Stimulated activated CD4-positive, alpha-beta T cell treated with anti-CD3 and anti-CD28 coated beads, Interleukin-2, amount 100 ng/mL, for 4 hours (primary cell): ENCODE measurements at regions not wholly inside any gene's neighbourhood (a gene's known extent, or its start where the extent isn't known, plus 50 kb on each side); places are given as distances from the start of the nearest gene placed in this dataset.
"Not testable (repeated sequence)": the region's sequence is repeated elsewhere in the genome, so short reads cannot be mapped to it uniquely, and the experiment has no call there.

Experiments used
- DNase-seq: peaks from one replicate; pipeline ENCODE4 v3.0.0-alpha.2; 2020; ENCODE audit warnings: low read depth

DNA sequence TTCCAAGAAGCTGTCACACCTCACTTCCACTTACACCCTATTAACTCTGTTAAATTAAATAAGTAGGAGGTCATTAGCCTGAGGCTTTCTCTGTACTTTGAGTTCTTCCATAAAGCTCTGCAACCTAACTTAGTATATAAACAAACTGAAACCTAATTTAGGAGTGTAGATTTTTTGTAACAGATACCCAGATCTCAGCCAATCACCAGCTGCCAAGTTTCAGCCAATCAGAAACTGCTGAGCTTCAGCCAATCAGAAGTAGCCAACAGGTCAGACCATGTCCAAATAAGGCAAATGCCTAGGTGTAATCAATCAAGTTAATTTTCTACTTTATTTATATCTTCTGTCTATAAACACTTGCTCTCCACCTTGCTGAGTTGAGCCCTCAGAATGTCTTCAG lies 142.7 kb upstream of the SULF2 start:
- no peak for DNase-seq

- no peak for DNase-seq
These were observed 142.1 kb upstream of the SULF2 start for GRCh38 chr20:47927385-47927851.

DNA sequence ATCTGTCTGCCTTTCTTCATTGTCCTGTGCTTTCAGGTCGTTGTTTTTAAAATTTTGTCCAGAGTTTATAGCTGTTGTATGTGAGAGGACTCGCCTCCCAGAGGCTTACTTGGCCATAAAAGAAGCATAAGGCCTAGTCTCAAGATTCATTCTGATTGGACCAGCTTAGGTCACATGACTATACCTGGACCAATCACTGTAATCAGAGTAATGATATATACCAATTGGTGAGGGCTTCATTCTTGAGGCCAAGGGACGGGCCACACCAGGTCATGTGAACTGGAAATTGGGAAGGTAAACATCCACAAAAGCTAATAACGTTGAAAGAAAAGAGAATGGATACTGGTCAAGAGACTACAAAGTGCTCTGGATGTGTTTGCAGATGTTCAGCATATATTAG lies 141.4 kb upstream of the SULF2 start:
- no peak for DNase-seq

DNA sequence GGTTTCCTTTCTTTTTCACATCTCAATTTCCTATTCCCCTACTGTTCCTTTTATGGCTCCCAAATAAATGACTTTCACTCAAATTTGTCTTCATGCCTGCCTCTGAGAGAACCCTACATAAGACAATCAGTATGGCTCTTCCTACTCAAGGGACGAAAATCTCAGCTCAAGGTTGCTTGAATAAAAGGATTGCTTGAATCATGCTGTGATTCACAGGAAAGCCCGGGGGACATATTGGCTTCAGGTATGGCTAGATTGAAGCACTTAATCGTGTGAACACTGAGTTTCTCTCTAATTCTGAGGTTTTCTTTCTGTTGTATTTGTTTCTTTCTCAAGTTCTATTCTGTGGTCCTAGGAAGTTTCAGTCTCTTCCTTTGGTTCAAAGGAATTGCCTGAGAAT lies 140.3 kb upstream of the SULF2 start:
- no peak for DNase-seq

- no peak for DNase-seq
These were observed 137.0 kb upstream of the SULF2 start for GRCh38 chr20:47922269-47922668.

GRCh38 chr20:47921829-47922228 lies 136.5 kb upstream of the SULF2 start:
- DNase-seq: not testable (repeated sequence)

GRCh38 chr20:47921408-47921807 lies 136.1 kb upstream of the SULF2 start:
- DNase-seq: no peak

DNA sequence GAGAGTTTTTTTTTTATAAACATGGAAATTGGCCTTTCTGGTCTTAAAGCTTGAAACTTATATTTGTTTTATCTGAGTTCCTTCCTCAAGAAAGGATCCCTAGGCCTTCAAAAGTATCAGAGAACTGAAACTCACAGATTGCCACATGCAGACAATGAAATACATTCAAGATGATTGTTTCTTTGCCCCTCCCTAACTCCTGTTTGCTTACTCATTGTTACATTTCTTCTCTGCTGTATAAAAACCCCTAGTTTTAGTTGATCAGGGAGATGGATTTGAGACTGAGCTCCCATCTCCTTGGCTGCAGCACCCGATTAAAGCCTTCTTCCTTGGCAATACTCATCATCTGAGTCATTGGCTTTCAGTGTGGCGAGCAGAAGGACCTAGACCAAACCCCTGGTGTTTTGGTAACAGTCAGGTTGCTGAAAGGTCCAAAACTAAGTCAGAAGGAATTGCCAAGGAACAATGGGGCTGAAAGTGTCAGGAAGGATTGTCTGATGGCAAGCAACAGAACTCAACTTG lies 132.3 kb upstream of the SULF2 start:
- no peak for DNase-seq

GRCh38 chr20:47915495-47915894 lies 130.2 kb upstream of the SULF2 start:
- no peak for DNase-seq

DNA sequence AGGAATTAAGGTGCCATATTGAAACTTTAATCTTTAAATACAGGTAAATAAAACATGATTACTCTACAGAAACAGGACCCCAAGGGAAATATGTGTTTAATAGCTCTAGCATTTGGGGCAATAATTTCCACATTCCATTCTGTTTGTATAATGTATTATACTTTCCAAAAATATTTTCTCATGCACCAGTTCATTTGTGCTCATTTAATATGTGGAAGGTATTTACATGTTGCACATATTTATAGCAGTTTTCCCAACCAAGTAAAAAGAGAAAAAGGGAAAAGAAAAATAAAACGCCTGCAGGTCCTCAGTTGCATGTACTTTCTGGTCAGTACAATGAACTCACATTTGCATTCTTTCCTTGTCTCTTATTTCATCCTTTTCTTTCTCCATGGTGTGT lies 129.5 kb upstream of the SULF2 start:
- DNase-seq: no peak

- DNase-seq: not testable (repeated sequence)
These were observed 127.7 kb upstream of the SULF2 start for GRCh38 chr20:47912786-47913501.

- not testable (repeated sequence) for DNase-seq
These were observed 126.9 kb upstream of the SULF2 start for GRCh38 chr20:47912165-47912564.

GRCh38 chr20:47909696-47910369 lies 124.6 kb upstream of the SULF2 start:
- not testable (repeated sequence) for DNase-seq

- not testable (repeated sequence) for DNase-seq
These were observed 123.2 kb upstream of the SULF2 start for GRCh38 chr20:47908361-47909035.

GRCh38 chr20:47907951-47908350 lies 122.7 kb upstream of the SULF2 start:
- DNase-seq: not testable (repeated sequence)

GRCh38 chr20:47907031-47907675 lies 121.9 kb upstream of the SULF2 start:
- no peak for DNase-seq

DNA sequence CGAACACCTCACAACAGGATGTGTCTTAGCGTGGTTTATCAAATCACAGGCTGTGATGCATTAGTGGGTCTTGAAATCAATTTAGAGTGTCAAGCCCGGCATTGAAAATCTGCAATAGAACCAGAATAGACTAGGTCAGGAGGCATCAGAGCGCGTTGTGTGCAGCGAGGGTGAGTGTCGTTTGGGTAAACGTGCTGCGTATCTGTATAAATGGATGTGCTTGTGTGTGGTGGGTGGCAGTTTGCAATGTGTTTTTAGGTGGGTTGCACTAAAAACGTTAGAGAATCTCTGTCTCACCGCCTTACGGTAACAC lies 121.0 kb upstream of the SULF2 start:
- no peak for DNase-seq

GRCh38 chr20:47905628-47906347 lies 120.5 kb upstream of the SULF2 start:
- DNase-seq: no peak

DNA sequence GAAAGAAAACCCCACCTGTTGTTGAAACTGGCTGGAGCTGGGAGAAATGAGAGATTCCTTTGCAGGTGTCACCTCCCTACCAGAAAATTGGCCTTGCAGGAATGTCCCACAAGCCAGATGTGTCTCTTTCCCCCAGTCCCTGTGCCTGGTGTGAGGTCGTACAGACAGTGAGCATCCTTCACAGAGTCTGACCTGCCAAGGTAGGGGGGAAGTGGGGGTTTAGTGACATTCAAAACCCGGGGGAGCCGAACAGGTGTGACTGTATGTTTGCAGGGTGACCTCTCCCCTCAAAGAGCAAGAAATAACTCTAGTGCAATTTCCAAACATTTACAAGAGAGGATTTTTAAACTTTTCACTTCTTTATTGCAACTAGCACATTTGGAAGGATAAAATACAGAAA lies 117.7 kb upstream of the SULF2 start:
- not testable (repeated sequence) for DNase-seq

DNA sequence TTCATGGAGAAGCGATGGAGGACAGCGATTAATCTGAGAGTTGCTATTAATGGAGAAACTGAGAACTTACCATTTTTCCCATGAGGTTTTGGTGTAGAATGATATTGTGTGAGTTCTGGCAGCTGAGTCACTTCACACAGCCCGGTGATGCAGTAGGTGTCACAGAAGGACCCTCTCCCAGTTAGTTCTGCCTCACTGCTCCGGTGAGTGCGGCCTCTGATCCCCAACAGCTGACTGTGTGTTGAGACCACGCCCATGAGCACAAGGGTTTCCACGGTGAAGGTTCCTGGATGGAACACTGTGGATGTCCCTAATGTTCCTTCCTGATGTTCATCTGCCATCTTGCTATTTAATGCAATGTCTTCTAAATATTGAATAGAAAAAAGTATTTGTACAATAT lies 114.0 kb upstream of the SULF2 start:
- not testable (repeated sequence) for DNase-seq

- no peak for DNase-seq
These were observed 112.2 kb upstream of the SULF2 start for GRCh38 chr20:47897461-47897860.

DNA sequence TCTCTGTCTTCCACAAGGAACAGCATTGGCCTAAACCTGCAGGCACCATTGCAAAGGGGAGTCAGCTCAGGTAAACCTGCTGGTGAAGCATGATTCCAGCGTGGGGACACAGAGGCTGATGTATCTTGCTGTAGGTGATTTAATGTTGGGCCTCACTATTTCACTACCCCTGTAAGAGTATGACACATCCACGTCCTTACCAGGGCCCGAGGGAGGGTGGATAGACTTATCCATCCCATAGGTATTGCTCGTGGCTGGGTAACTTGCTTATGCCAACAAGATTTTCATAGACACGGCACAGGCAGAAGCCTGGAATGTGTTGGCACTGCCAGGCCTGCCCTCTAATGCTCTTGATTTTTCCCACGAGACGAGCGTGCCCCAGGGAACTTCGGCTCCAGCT lies 107.4 kb upstream of the SULF2 start:
- not testable (repeated sequence) for DNase-seq
